GM23248 (cell line): ENCODE measurements at regions not wholly inside any gene's neighbourhood (a gene's known extent, or its start where the extent isn't known, plus 50 kb on each side); places are given as distances from the start of the nearest gene placed in this dataset.

Experiments used
- DNase-seq: peaks from one replicate; pipeline ENCODE4 v3.0.0-alpha.2; 2015
- H2AFZ ChIP-seq: fragments of 200-600 bp; sonication (generic); 2 replicates; pipeline ENCODE4 v1.6.1; 2016; ENCODE audit warnings: antibody characterized with exemption
- H3F3A ChIP-seq: fragments of 200-600 bp; sonication (generic); 2 replicates; pipeline ENCODE4 v1.6.1; 2016; ENCODE audit warnings: mild to moderate bottlenecking, antibody characterized with exemption, mixed run types; ENCODE audit not compliant: insufficient read depth
- H3K27ac ChIP-seq: fragments of 200-600 bp; sonication (generic); 2 replicates; pipeline ENCODE4 v1.5.1; 2016; ENCODE audit warnings: mild to moderate bottlenecking
- H3K27me3 ChIP-seq: fragments of 200-600 bp; sonication (generic); replicated peaks from 2 replicates; pipeline ENCODE4 v1.6.1; 2016; ENCODE audit warnings: mild to moderate bottlenecking; ENCODE audit not compliant: insufficient read depth
- H3K36me3 ChIP-seq: fragments of 200-600 bp; sonication (generic); 2 replicates; pipeline ENCODE4 v1.6.1; 2016; ENCODE audit warnings: low read depth, mild to moderate bottlenecking
- H3K4me1 ChIP-seq: fragments of 200-600 bp; sonication (generic); 2 replicates; pipeline ENCODE4 v1.6.1; 2016; ENCODE audit warnings: mild to moderate bottlenecking; ENCODE audit not compliant: insufficient read depth
- H3K4me2 ChIP-seq: fragments of 200-600 bp; sonication (generic); one replicate; pipeline ENCODE4 v1.6.1; 2016; ENCODE audit warnings: mild to moderate bottlenecking; ENCODE audit not compliant: unreplicated experiment
- H3K4me3 ChIP-seq: fragments of 200-600 bp; sonication (generic); 2 replicates; pipeline ENCODE4 v1.5.1; 2016; ENCODE audit warnings: mild to moderate bottlenecking
- H3K79me2 ChIP-seq: fragments of 200-600 bp; sonication (generic); 2 replicates; pipeline ENCODE4 v1.6.1; 2016; ENCODE audit warnings: mild to moderate bottlenecking; ENCODE audit not compliant: insufficient read depth
- H3K9ac ChIP-seq: fragments of 200-600 bp; sonication (generic); 2 replicates; pipeline ENCODE4 v1.6.1; 2016; ENCODE audit warnings: mild to moderate bottlenecking
- H3K9me2 ChIP-seq: fragments of 200-600 bp; sonication (generic); 2 replicates; pipeline ENCODE4 v1.6.1; 2016; ENCODE audit warnings: mixed run types, mild to moderate bottlenecking, moderate library complexity; ENCODE audit not compliant: insufficient read depth
- H3K9me3 ChIP-seq: fragments of 200-600 bp; sonication (generic); one replicate; pipeline ENCODE4 v1.6.1; 2017; ENCODE audit warnings: low read depth
- H4K20me1 ChIP-seq: fragments of 200-600 bp; sonication (generic); 2 replicates; pipeline ENCODE4 v1.6.0; 2016; ENCODE audit not compliant: insufficient read depth
- EZH2 ChIP-seq: fragments of 200-600 bp; sonication (generic); IDR thresholded peaks from 2 replicates; pipeline ENCODE4 v1.6.1; 2018; ENCODE audit warnings: antibody characterized with exemption, mild to moderate bottlenecking; ENCODE audit not compliant: insufficient read depth, poor library complexity, severe bottlenecking
- EZH2phosphoT487 ChIP-seq: fragments of 200-600 bp; sonication (generic); IDR thresholded peaks from 2 replicates; pipeline ENCODE4 v1.6.1; 2018; ENCODE audit warnings: antibody characterized with exemption, moderate library complexity, mild to moderate bottlenecking, low read depth; ENCODE audit not compliant: insufficient read depth
- whole genome bisulfite sequencing, 2 experiments: methylation state at CpG; one replicate each; pipeline ENCODE4 v1.1.6; 2015 to 2017; ENCODE audit warnings: low lambda C conversion rate in 2 of 2, low coverage in 1 of 2; ENCODE audit errors: missing lambda C conversion rate in 2 of 2; 5-methylcytosine and 5-hydroxymethylcytosine counted together
- in situ Hi-C: fragments of 300-500 bp; cut with MboI; formaldehyde crosslinking; loops from 2 replicates; pipeline ENCODE4 v1.15.0; 2020

- no peaks in the 10 kb centered on the region for H4K20me1 ChIP-seq
- no peaks in the 10 kb centered on the region for H3K9me2 ChIP-seq
These were observed 1960.5 kb upstream of the PIK3C3 start for GRCh38 chr18:39994498-39994897.

GRCh38 chr18:39991696-39992265, 1963.3 kb upstream of the PIK3C3 start:
- Histone ChIP-seq H3K79me2 (no peaks in the 10 kb centered on the region), H4K20me1 (no peaks in the 10 kb centered on the region), H3K9me3 (no peaks in the 10 kb centered on the region), H3K27ac (no peak overlapping the region), H3K9me2 (no peaks in the 10 kb centered on the region), H2AFZ (no peak overlapping the region), H3K4me3 (no peak overlapping the region), H3K4me1 (no peaks in the 10 kb centered on the region), H3F3A (no peaks in the 10 kb centered on the region), H3K27me3 (no peaks in the 10 kb centered on the region), H3K4me2 (no peak overlapping the region), H3K36me3 (no peaks in the 10 kb centered on the region), H3K9ac (no peak overlapping the region)
- 21 to 29% methylated on average over 6 of the region's 6 CpGs for WGBS, 2 experiments
- no peak for DNase-seq
- in situ Hi-C loops, result no loop called here
- no peak for TF ChIP-seq EZH2phosphoT487
- no peak for TF ChIP-seq EZH2

More at GRCh38 chr18:39994498-39994897, 1960.5 kb upstream of the PIK3C3 start:
- no peaks in the 10 kb centered on the region for H3K27me3 ChIP-seq
- H3K4me1 ChIP-seq, result no peaks in the 10 kb centered on the region
- in situ Hi-C loops, result no loop called here
- WGBS, 2 experiments, result 43 to 52% methylated on average over 2 of the region's 2 CpGs
- H3K36me3 ChIP-seq, result no peaks in the 10 kb centered on the region
- H3K9me3 ChIP-seq, result no peaks in the 10 kb centered on the region
- H3K79me2 ChIP-seq, result no peaks in the 10 kb centered on the region
- H3F3A ChIP-seq, result no peaks in the 10 kb centered on the region
- H3K9ac ChIP-seq, result no peak overlapping the region
- no peak overlapping the region for H2AFZ ChIP-seq
- H3K4me2 ChIP-seq, result no peak overlapping the region
- no peak for DNase-seq
- H3K4me3 ChIP-seq, result no peak overlapping the region
- H3K27ac ChIP-seq, result no peak overlapping the region
- no peak for TF ChIP-seq EZH2phosphoT487
- TF ChIP-seq EZH2, result no peak

GRCh38 chr18:39990540-39990939, 1964.5 kb upstream of the PIK3C3 start:
- Histone ChIP-seq H3K27me3 (no peaks in the 10 kb centered on the region), H3K4me3 (no peak overlapping the region), H2AFZ (no peak overlapping the region), H3K9ac (no peak overlapping the region), H3K27ac (no peak overlapping the region), H4K20me1 (no peaks in the 10 kb centered on the region), H3K9me2 (no peaks in the 10 kb centered on the region), H3K36me3 (no peaks in the 10 kb centered on the region), H3K4me1 (no peaks in the 10 kb centered on the region), H3K9me3 (no peaks in the 10 kb centered on the region), H3K79me2 (no peaks in the 10 kb centered on the region), H3F3A (no peaks in the 10 kb centered on the region), H3K4me2 (no peak overlapping the region)
- TF ChIP-seq EZH2 (no peak), EZH2phosphoT487 (no peak)
- no peak for DNase-seq
- in situ Hi-C loops, result no loop called here

- Histone ChIP-seq H3K4me1 (no peaks in the 10 kb centered on the region), H3K9ac (no peak overlapping the region), H3K27ac (no peak overlapping the region), H3K9me3 (no peaks in the 10 kb centered on the region), H3K4me3 (no peak overlapping the region), H4K20me1 (no peaks in the 10 kb centered on the region), H3K36me3 (no peaks in the 10 kb centered on the region), H3K9me2 (0 out of 2 replicates have a peak, but pooled peaks cover 4% of the 10 kb centered on the region), H3K4me2 (no peak overlapping the region), H3F3A (no peaks in the 10 kb centered on the region), H3K27me3 (no peaks in the 10 kb centered on the region), H2AFZ (no peak overlapping the region), H3K79me2 (no peaks in the 10 kb centered on the region)
- 73 to 76% methylated on average over 9 of the region's 9 CpGs for WGBS, 2 experiments
- no peak for TF ChIP-seq EZH2phosphoT487
- in situ Hi-C loops, result no loop called here
- no peak for DNase-seq
These were observed 1978.3 kb upstream of the PIK3C3 start for GRCh38 chr18:39976771-39977170.

- in situ Hi-C loops, result no loop called here
- Histone ChIP-seq H3K9me2 (0 out of 2 replicates have a peak, but pooled peaks cover 4% of the 10 kb centered on the region), H3K27ac (no peak overlapping the region), H3K4me2 (no peak overlapping the region), H3K79me2 (no peaks in the 10 kb centered on the region), H3F3A (no peaks in the 10 kb centered on the region), H4K20me1 (no peaks in the 10 kb centered on the region), H2AFZ (no peak overlapping the region), H3K4me1 (peaks cover 10% of the 10 kb centered on the region), H3K27me3 (no peaks in the 10 kb centered on the region), H3K36me3 (no peaks in the 10 kb centered on the region), H3K4me3 (no peak overlapping the region), H3K9ac (no peak overlapping the region), H3K9me3 (no peaks in the 10 kb centered on the region)
- WGBS, 2 experiments, result 60 to 66% methylated on average over 3 of the region's 3 CpGs
- DNase-seq, result no peak
- no peak for TF ChIP-seq EZH2phosphoT487
- no peak for TF ChIP-seq EZH2
These were observed 1982.5 kb upstream of the PIK3C3 start for GRCh38 chr18:39972521-39972920.
